Right lobe of liver (tissue), 4 donors: ENCODE measurements at regions not wholly inside any gene's neighbourhood (a gene's known extent, or its start where the extent isn't known, plus 50 kb on each side); places are given as distances from the start of the nearest gene placed in this dataset.

Experiments used
- CTCF ChIP-seq, 4 donors: fragments of 200-600 bp in 3 of 4; fragments of 450-650 bp in 1 of 4; IDR thresholded peaks; one replicate each; pipeline versions ENCODE4 v1.5.1 to v1.8.0; 2016 to 2022; ENCODE audit warnings: antibody characterized with exemption in 4 of 4, mild to moderate bottlenecking in 2 of 4
- POLR2A ChIP-seq: fragments of 450-650 bp; IDR thresholded peaks from one replicate; pipeline ENCODE4 v1.6.1; 2017; ENCODE audit warnings: antibody characterized with exemption, mild to moderate bottlenecking
- donor health status: DM: no; HTN: no; CAD: no.
- donor health status: DM: no; HTN: no; CAD: no.
- donor health status: DM: no; HTN: yes; CAD: no.

- TF ChIP-seq CTCF (IDR thresholded peaks at IDR 0.05), result no peak
- no peak for TF ChIP-seq POLR2A
Measured at GRCh38 chr1:214216021-214216420, 64.9 kb upstream of the SMYD2 start.
